Astrocyte (in vitro differentiated cells and primary cell): ENCODE measurements at regions not wholly inside any gene's neighbourhood (a gene's known extent, or its start where the extent isn't known, plus 50 kb on each side); places are given as distances from the start of the nearest gene placed in this dataset.

Source experiments
- DNase-seq: peaks from one replicate; pipeline ENCODE4 v3.0.0-alpha.2; 2010; ENCODE audit warnings: low read depth
- FAIRE-seq: peaks from 2 replicates; lab custom pipeline; 2011; peaks lifted over from hg19 to GRCh38; lab: Jason Lieb, UNC
- H2AFZ ChIP-seq: 2 replicates; pipeline ENCODE4 v1.6.0; 2012; ENCODE audit warnings: low read depth, low read length, inconsistent platforms
- H3K27ac ChIP-seq: 2 replicates; pipeline ENCODE4 v1.5.1; 2011; ENCODE audit warnings: low read depth, low read length, inconsistent platforms
- H3K27me3 ChIP-seq: 2 replicates; pipeline ENCODE4 v1.6.0; 2011; ENCODE audit warnings: low read length, inconsistent platforms; ENCODE audit not compliant: insufficient read depth
- H3K36me3 ChIP-seq: 2 replicates; pipeline ENCODE4 v1.5.1; 2011; ENCODE audit warnings: low read length, inconsistent platforms; ENCODE audit not compliant: insufficient read depth
- H3K4me1 ChIP-seq: 2 replicates; pipeline ENCODE4 v1.5.1; 2011; ENCODE audit warnings: low read length, inconsistent platforms; ENCODE audit not compliant: insufficient read depth
- H3K4me2 ChIP-seq: 2 replicates; pipeline ENCODE4 v1.6.0; 2012; ENCODE audit warnings: low read length, inconsistent platforms
- H3K4me3 ChIP-seq: 2 replicates; pipeline ENCODE4 v1.5.1; 2011; ENCODE audit warnings: low read depth, mild to moderate bottlenecking, low read length, inconsistent platforms; ENCODE audit not compliant: insufficient read depth
- H3K79me2 ChIP-seq: 2 replicates; pipeline ENCODE4 v1.6.0; 2012; ENCODE audit warnings: mild to moderate bottlenecking, low read length, inconsistent platforms; ENCODE audit not compliant: insufficient read depth
- H3K9ac ChIP-seq: 2 replicates; pipeline ENCODE4 v1.6.0; 2012; ENCODE audit warnings: mild to moderate bottlenecking, low read length, inconsistent platforms
- H3K9me3 ChIP-seq: 2 replicates; pipeline ENCODE4 v1.5.1; 2012; ENCODE audit warnings: low read depth, mild to moderate bottlenecking, low read length, inconsistent platforms; ENCODE audit not compliant: insufficient read depth
- H4K20me1 ChIP-seq: 2 replicates; pipeline ENCODE4 v1.6.0; 2012; ENCODE audit warnings: low read length, inconsistent platforms; ENCODE audit not compliant: insufficient read depth
- H3K27ac Mint-ChIP-seq: one replicate; pipeline ENCODE4 v1.8.0; 2021; ENCODE audit warnings: mild to moderate bottlenecking, mixed read lengths; ENCODE audit not compliant: unreplicated experiment
- H3K27me3 Mint-ChIP-seq: one replicate; pipeline ENCODE4 v1.8.0; 2021; ENCODE audit warnings: low read depth, mixed read lengths; ENCODE audit not compliant: unreplicated experiment
- H3K36me3 Mint-ChIP-seq: one replicate; pipeline ENCODE4 v1.8.0; 2021; ENCODE audit warnings: low read depth, mixed read lengths; ENCODE audit not compliant: unreplicated experiment
- H3K4me1 Mint-ChIP-seq: one replicate; pipeline ENCODE4 v1.8.0; 2021; ENCODE audit warnings: low read depth, mixed read lengths; ENCODE audit not compliant: unreplicated experiment
- H3K4me3 Mint-ChIP-seq: one replicate; pipeline ENCODE4 v1.8.0; 2021; ENCODE audit warnings: mild to moderate bottlenecking, moderate library complexity, mixed read lengths; ENCODE audit not compliant: unreplicated experiment
- H3K9me3 Mint-ChIP-seq: one replicate; pipeline ENCODE4 v1.8.0; 2021; ENCODE audit warnings: mild to moderate bottlenecking, mixed read lengths; ENCODE audit not compliant: unreplicated experiment
- CTCF ChIP-seq: IDR thresholded peaks from 2 replicates; pipeline ENCODE4 v1.5.1; 2011; ENCODE audit warnings: low read depth, mild to moderate bottlenecking, inconsistent platforms, low read length, moderate library complexity; ENCODE audit not compliant: insufficient read depth
- EZH2 ChIP-seq: IDR thresholded peaks from 2 replicates; pipeline ENCODE4 v1.6.1; 2012; ENCODE audit warnings: mild to moderate bottlenecking, low read length, inconsistent platforms; ENCODE audit not compliant: insufficient read depth

GRCh38 chr16:80288616-80289015 lies 252.2 kb upstream of the DYNLRB2 start:
- H3K4me1 ChIP-seq = peaks cover 16% of the 10 kb centered on the region
- no peak for TF ChIP-seq EZH2
- no peak for TF ChIP-seq CTCF
- H3K9me3 ChIP-seq = no peaks in the 10 kb centered on the region
- FAIRE-seq (no peak), DNase-seq (no peak)
- H3K36me3 Mint-ChIP-seq = no peaks in the 10 kb centered on the region
- no peaks in the 10 kb centered on the region for H3K9me3 Mint-ChIP-seq
- H3K4me2 ChIP-seq = no peak overlapping the region
- no peaks in the 10 kb centered on the region for H3K36me3 ChIP-seq
- peaks cover 2% of the 10 kb centered on the region for H3K27me3 Mint-ChIP-seq
- no peaks in the 10 kb centered on the region for H3K27me3 ChIP-seq
- H4K20me1 ChIP-seq = no peaks in the 10 kb centered on the region
- no peak overlapping the region for H3K4me3 Mint-ChIP-seq
- no peak overlapping the region for H3K27ac ChIP-seq
- no peak overlapping the region for H2AFZ ChIP-seq
- no peak overlapping the region for H3K9ac ChIP-seq
- no peak overlapping the region for H3K27ac Mint-ChIP-seq
- peaks cover 15% of the 10 kb centered on the region for H3K4me1 Mint-ChIP-seq
- no peak overlapping the region for H3K4me3 ChIP-seq
- H3K79me2 ChIP-seq = no peaks in the 10 kb centered on the region

- DNase-seq (peak; percentile 26), FAIRE-seq (no peak)
- Histone ChIP-seq H3K36me3 (no peaks in the 10 kb centered on the region), H4K20me1 (no peaks in the 10 kb centered on the region), H3K79me2 (no peaks in the 10 kb centered on the region), H3K27me3 (no peaks in the 10 kb centered on the region), H3K9ac (no peak overlapping the region), H3K4me1 (peaks cover 16% of the 10 kb centered on the region), H3K4me2 (no peak overlapping the region), H3K27ac (no peak overlapping the region), H3K4me3 (no peak overlapping the region), H2AFZ (no peak overlapping the region), H3K9me3 (no peaks in the 10 kb centered on the region)
- Mint-ChIP-seq H3K9me3 (no peaks in the 10 kb centered on the region), H3K27ac (no peak overlapping the region), H3K36me3 (no peaks in the 10 kb centered on the region), H3K4me1 (peaks cover 15% of the 10 kb centered on the region), H3K4me3 (no peak overlapping the region), H3K27me3 (peaks cover 2% of the 10 kb centered on the region)
- no peak for TF ChIP-seq EZH2
- TF ChIP-seq CTCF = no peak
Measured at GRCh38 chr16:80287674-80288073, 253.1 kb upstream of the DYNLRB2 start.

GRCh38 chr16:80285104-80285503 lies 255.7 kb upstream of the DYNLRB2 start:
- Histone ChIP-seq H3K4me2 (no peak overlapping the region), H3K4me3 (no peak overlapping the region), H2AFZ (no peak overlapping the region), H3K27me3 (no peaks in the 10 kb centered on the region), H3K9ac (no peak overlapping the region), H3K36me3 (no peaks in the 10 kb centered on the region), H3K27ac (peak overlapping the region; percentile 57), H3K79me2 (no peaks in the 10 kb centered on the region), H3K4me1 (peaks cover 16% of the 10 kb centered on the region), H4K20me1 (no peaks in the 10 kb centered on the region), H3K9me3 (no peaks in the 10 kb centered on the region)
- no peaks in the 10 kb centered on the region for H3K36me3 Mint-ChIP-seq
- H3K4me3 Mint-ChIP-seq = no peak overlapping the region
- H3K4me1 Mint-ChIP-seq = peaks cover 15% of the 10 kb centered on the region
- H3K27ac Mint-ChIP-seq = no peak overlapping the region
- no peaks in the 10 kb centered on the region for H3K9me3 Mint-ChIP-seq
- no peaks in the 10 kb centered on the region for H3K27me3 Mint-ChIP-seq
- TF ChIP-seq CTCF (no peak), EZH2 (no peak)
- peak; percentile 90 for DNase-seq
- FAIRE-seq = peak; percentile 85
